Esophagus (tissue), 2 donors: ENCODE measurements at regions not wholly inside any gene's neighbourhood (a gene's known extent, or its start where the extent isn't known, plus 50 kb on each side); places are given as distances from the start of the nearest gene placed in this dataset.

Experiments used
- H3K27ac ChIP-seq, 2 donors: one replicate each; pipeline ENCODE4 v1.5.1; 2013; ENCODE audit warnings: low read depth in 2 of 2, mild to moderate bottlenecking in 2 of 2, inconsistent platforms in 1 of 2, low read length in 1 of 2, moderate library complexity in 1 of 2
- H3K27me3 ChIP-seq, 2 donors: one replicate each; pipeline ENCODE4 v1.6.1; 2013; ENCODE audit warnings: low read length in 2 of 2, control low read depth in 1 of 2, mild to moderate bottlenecking in 1 of 2; ENCODE audit not compliant: insufficient read depth in 2 of 2, control insufficient read depth in 1 of 2
- H3K36me3 ChIP-seq, 2 donors: one replicate each; pipeline ENCODE4 v1.6.1; 2013; ENCODE audit warnings: low read length in 1 of 2; ENCODE audit not compliant: control insufficient read depth in 2 of 2, insufficient read depth in 2 of 2
- H3K4me1 ChIP-seq, 2 donors: one replicate each; pipeline ENCODE4 v1.6.1; 2013; ENCODE audit warnings: low read length in 1 of 2; ENCODE audit not compliant: control insufficient read depth in 2 of 2, insufficient read depth in 2 of 2
- H3K4me3 ChIP-seq, 2 donors: one replicate each; pipeline ENCODE4 v1.5.1; 2013; ENCODE audit warnings: low read length in 2 of 2, mild to moderate bottlenecking in 2 of 2, low read depth in 1 of 2, moderate library complexity in 1 of 2
- H3K9me3 ChIP-seq, 2 donors: one replicate each; pipeline ENCODE4 v1.6.1; 2013; ENCODE audit warnings: mild to moderate bottlenecking in 2 of 2, low read depth in 1 of 2, low read length in 1 of 2, moderate library complexity in 1 of 2; ENCODE audit not compliant: control insufficient read depth in 2 of 2, insufficient read depth in 1 of 2
- WGBS, 2 donors: extraction: QIAGEN DNeasy Blood & Tissue Kit; methylation state at CpG; one replicate each; pipeline ENCODE4 v1.1.7; 2013; 5-methylcytosine and 5-hydroxymethylcytosine counted together
- donor health status: healthy with polysubstance abuse.
- donor health status: Bipolar disorder and iron deficiency.

DNA sequence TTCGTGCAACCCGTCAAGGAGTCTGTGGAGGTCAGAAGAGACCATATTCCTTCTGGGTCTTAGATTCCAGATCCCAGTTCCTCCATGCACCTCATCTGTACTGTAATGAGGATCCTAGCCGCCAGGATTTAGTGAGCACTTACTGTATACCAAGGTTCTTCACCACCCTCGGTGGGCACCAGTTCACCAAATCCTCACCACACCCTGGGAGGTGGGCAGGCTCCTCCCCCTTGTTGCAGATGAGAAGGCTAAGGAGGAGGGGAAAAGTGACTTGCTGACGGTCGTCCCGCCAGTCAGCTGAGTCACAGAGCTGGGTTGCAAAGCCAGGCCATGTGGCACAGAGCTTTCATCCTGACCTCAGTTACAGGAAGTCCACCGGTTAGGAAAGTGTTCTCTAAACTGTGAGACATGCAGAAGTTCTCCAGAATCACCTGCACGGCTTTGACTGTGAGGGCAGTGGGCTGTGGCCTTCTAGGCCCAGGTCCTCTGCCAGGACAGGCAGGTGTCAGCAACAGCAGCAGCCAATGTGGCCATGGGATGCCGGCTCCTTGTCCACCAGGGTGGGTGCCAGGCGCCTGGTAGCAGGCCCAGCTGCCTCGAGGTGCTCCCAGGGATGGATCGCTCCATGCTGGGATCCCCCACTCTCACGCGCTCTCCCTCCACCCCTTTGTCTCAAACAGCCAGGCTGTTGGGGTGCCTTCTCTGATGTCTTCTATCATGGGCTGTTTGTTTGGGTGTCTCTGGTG lies 240.3 kb upstream of the GSE1 start:
- Histone ChIP-seq H3K4me3 (no peak overlapping the region), H3K9me3 (no peaks in the 10 kb centered on the region), H3K36me3 (no peaks in the 10 kb centered on the region), H3K27me3 (no peaks in the 10 kb centered on the region), H3K4me1 (peaks cover 9 to 60% of the 10 kb centered on the region in 2 donors), H3K27ac (peak overlapping the region; percentile 4 to 48)
- WGBS, 2 donors, result 50 to 65% methylated on average over 15 of the region's 15 CpGs

DNA sequence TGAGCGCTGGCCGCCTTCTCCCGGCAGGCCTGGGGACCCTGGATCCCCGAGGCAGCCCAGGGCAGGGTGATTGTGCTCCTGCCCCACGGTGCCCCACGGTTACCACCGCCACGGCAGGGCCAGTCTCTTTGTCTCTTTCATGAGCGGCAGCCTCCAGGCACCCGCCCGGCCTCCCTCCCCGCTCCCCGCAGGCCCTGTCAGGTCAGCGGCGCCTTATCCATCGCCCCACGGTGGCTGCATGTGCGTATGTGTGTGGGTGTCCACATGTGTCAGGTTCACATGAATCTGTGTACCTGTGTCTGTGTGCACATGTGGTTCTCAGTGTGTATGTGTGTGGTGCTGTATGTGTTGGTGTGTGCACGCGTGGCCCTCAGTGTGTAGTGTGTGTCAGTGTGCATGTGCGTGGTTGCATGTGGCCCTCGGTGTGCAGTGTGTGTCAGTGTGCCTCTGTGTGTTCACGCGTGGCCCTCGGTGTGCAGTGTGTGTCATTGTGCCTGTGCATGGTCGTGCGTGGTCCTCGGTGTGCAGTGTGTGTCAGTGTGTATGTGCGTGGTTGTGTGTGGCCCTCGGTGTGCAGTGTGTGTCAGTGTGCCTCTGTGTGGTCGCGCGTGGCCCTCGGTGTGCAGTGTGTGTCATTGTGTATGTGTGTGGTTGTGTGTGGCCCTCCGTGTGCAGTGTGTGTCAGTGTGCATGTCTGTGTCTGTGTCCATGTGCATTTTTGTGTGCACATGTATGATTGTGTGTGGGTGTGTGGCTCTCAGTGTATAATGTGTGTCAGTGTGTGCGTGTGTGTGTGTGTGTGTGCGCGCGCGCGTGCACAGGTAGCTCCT lies 239.2 kb upstream of the GSE1 start:
- Histone ChIP-seq H3K4me1 (peaks cover 9 to 65% of the 10 kb centered on the region in 2 donors), H3K27me3 (no peaks in the 10 kb centered on the region), H3K4me3 (no peak overlapping the region), H3K27ac (no peak overlapping the region), H3K9me3 (no peaks in the 10 kb centered on the region), H3K36me3 (no peaks in the 10 kb centered on the region)
- 74 to 79% methylated on average over 41 of the region's 41 CpGs for WGBS, 2 donors

DNA sequence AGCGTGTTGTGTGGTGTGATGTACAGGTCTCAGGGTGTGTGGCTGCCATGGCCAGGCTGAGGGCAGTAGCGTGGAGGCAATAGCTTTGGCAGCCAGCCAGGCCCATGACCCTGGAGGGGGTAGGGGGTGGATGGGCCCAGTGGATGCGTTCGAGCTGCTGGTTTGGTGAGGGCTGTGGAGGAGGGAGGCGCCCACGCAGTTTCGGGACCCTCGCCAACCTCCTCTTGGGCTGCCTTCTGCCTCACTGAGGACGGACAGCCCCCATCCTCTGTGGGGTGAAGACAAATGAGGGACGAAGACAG lies 238.6 kb upstream of the GSE1 start:
- H3K27ac ChIP-seq, result no peak overlapping the region
- WGBS, 2 donors, result 65 to 72% methylated on average over 10 of the region's 10 CpGs
- H3K36me3 ChIP-seq, result no peaks in the 10 kb centered on the region
- peaks cover 9 to 63% of the 10 kb centered on the region in 2 donors for H3K4me1 ChIP-seq
- no peaks in the 10 kb centered on the region for H3K27me3 ChIP-seq
- no peak overlapping the region for H3K4me3 ChIP-seq
- no peaks in the 10 kb centered on the region for H3K9me3 ChIP-seq

DNA sequence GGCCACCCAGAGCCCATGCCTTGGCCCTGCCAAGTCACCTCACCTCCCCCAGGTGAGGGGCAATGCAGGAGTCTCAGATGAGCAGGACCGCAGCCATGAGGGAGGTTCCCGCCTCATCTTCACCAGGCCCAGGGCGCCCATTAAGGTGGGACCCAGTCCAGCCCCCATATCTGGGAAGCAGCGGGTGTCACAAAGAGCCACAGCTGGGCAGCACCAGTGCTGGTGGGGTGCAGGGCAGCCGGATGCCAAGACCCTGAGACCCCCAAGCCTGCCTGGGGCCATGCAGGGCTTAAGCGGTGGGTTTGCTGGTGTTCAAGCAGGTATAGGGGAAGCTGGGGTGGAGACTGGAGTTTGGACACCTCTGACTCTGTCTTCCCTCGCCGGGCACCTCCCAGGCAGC lies 237.8 kb upstream of the GSE1 start:
- H3K4me3 ChIP-seq, result no peak overlapping the region
- peaks cover 9 to 55% of the 10 kb centered on the region in 2 donors for H3K4me1 ChIP-seq
- no peaks in the 10 kb centered on the region for H3K9me3 ChIP-seq
- no peak overlapping the region for H3K27ac ChIP-seq
- no peaks in the 10 kb centered on the region for H3K36me3 ChIP-seq
- WGBS, 2 donors, result 81 to 82% methylated on average over 8 of the region's 8 CpGs
- H3K27me3 ChIP-seq, result no peaks in the 10 kb centered on the region

DNA sequence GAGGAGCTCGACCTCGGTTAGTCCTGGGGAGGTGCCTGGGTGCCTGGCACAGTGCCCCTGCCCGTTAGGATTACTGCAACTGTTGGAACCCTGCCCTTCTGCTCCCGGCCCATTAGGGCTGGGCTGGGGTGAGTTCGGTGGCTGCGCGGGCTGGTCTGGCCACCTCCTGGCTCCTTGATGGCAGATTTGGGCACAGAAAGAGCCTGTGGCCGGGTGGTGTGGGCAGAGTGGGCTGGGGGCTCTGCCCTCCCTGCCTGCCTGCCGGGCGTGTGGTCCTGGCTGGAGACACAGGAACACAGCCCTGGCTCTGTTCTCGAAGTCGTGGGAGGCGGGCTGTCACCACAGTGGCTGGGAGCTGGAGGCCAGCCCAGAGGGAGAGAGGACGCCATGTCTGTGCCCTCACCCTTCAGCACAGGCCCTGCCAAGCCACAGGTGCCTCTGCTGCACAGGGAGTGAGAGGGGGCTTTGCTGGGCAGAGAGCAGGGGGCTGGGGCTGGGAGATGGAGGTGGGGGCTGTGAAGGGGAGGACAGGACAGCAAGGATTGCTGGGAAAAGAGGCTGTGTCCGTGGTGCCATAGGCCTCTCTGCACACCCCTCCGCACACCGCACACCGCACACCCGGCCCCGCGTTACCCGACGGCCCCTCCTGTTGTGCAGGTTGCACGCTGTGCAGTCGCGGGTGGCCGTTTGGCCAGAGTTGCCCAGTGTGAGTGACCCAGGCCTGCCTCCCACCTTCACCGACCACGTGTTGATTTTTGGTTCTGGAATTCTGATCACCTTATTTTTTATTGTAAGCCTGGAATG lies 236.6 kb upstream of the GSE1 start:
- Histone ChIP-seq H3K4me1 (peaks cover 9 to 46% of the 10 kb centered on the region in 2 donors), H3K4me3 (no peak overlapping the region), H3K9me3 (no peaks in the 10 kb centered on the region), H3K36me3 (no peaks in the 10 kb centered on the region), H3K27ac (peak overlapping the region; percentile 58 to 70), H3K27me3 (no peaks in the 10 kb centered on the region)
- WGBS, 2 donors, result 60 to 62% methylated on average over 29 of the region's 29 CpGs

DNA sequence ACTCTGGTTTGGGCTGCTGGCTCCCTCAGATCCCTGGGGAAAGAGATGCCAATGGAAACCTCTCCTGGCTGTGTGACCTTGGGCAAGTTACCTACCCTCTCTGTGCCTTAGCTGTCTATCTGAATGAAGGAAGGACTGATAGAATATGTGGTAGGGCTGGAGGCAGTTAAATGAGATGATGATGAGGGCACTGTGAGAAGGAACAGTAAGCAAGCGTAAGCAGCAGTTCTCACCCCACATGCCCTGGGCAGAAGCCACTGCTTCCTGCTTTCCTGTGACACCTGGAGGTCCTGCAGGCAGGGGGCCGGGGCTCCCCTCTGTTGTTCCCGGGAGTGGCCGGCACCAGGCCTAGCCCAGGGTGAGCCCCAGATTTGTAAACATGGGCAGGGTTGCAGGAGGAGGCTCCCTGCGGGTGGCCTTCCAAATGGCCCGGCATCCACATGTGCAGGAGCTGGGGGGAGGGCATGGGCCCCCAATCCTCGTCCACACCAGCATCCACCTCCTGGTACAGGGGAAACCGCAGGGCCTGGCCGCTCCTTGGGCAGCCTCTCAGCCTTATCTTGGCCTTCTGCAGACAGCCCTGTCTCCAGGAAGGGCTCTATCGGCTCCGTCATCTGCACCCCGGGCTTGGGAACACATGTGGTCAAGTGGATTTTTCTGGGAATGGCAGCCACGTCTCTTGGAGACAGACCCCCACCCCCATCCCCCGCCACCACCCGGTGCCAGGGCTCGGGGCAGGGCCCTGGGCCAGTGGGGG lies 235.6 kb upstream of the GSE1 start:
- no peak overlapping the region for H3K27ac ChIP-seq
- no peaks in the 10 kb centered on the region for H3K9me3 ChIP-seq
- H3K4me3 ChIP-seq, result no peak overlapping the region
- no peaks in the 10 kb centered on the region for H3K36me3 ChIP-seq
- no peaks in the 10 kb centered on the region for H3K27me3 ChIP-seq
- WGBS, 2 donors, result 53 to 55% methylated on average over 15 to 16 of the region's 16 CpGs
- peaks cover 11 to 45% of the 10 kb centered on the region in 2 donors for H3K4me1 ChIP-seq

DNA sequence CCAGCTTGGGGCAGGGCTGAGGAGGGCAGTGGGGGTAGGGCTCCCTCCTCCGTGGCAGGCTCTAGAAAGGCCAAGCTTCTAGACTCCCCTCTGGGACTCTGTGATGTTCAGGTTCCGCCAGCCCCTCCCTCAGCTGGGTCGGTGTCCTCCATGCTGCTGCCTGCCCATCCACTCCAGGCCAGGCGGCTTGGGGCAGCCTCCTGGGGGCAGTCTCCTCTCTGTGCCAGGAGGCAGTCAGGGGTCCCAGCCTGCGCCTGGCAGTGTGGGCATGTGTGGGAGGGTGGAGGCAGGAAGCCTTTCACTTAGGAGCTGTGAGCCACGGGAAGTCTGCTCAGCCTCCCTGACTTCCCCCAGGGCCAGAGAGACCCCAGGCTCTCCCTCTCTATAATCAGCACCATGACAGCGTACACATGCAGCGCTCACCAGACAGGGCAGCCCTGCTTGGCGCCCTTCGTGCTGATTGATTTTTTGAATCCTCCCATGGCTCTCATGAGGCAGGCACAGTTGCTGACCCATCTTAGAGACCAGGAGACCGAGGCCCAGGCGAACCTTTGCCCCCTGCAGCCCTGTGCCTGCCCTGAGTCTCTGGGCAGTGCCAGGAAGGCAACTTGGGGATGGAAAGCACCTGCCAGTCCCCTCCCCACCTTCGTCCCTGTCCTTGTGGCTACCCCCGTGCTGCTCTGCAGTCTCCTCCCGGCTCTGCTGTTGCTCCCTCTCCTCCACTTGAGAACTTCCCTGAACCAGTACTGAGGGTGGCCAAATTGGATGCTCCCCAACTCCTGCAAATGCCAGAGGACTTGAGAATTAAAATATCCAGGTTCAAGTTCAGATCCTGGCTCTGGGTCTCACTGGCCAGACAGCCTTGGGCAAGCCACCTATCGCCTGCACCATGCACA lies 234.7 kb upstream of the GSE1 start:
- 80 to 83% methylated on average over 16 of the region's 16 CpGs for WGBS, 2 donors
- no peak overlapping the region for H3K4me3 ChIP-seq
- H3K36me3 ChIP-seq, result peaks cover 0 to 2% of the 10 kb centered on the region in 2 donors
- peaks cover 9 to 48% of the 10 kb centered on the region in 2 donors for H3K4me1 ChIP-seq
- no peak overlapping the region for H3K27ac ChIP-seq
- no peaks in the 10 kb centered on the region for H3K27me3 ChIP-seq
- H3K9me3 ChIP-seq, result peaks cover 0 to 3% of the 10 kb centered on the region in 2 donors

DNA sequence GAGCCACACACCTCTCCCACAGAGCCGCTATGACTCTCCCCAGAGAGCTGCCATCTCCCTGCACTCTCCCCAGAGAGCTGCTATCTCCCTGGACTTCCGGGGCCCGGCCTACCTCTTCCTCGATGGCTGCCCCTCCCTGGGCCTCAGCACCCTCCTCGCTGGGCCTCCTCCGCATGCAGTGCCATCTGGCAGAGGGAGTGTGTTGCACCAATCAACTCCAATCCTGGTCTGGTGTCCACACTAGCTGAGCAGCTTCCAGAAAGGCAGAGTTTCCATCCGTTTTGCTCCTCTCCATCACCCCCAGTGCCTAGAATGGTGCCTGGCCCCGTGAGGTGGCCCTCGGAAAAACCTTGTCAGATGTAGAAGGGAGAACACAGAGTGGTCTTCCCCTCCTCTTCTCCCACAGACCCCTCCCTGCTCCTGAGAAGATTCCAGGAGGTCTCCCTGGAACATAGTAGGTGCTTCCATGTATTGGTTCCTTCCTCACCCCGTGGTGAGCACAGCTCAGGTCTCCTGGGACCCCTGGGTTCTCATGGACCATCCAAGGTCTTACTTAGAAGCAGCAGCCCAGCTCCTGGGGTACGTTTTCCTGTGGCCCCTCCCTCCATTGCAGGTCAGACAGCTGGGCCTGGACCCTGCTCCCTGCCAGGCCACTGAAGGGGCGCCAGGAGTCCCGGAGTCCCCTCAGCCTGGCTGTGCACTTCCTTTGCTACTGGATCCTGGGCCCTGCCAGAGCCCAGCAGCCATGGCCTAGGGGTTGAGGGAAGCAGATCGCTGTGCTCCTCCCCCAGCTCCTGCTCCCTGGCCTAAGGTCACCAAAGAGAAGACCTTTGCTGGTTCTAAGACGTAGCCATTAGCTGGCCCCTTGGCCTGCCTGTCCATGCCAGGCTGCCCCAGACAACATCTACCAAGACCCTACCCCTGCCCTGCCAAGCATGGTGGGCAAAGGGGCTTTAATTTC lies 233.8 kb upstream of the GSE1 start:
- Histone ChIP-seq H3K27ac (no peak overlapping the region), H3K27me3 (no peaks in the 10 kb centered on the region), H3K36me3 (peaks cover 0 to 2% of the 10 kb centered on the region in 2 donors), H3K4me1 (peaks cover 9 to 51% of the 10 kb centered on the region in 2 donors), H3K9me3 (peaks cover 0 to 3% of the 10 kb centered on the region in 2 donors), H3K4me3 (no peak overlapping the region)
- WGBS, 2 donors, result 81 to 82% methylated on average over 15 of the region's 15 CpGs
